NCI-H2081 (cell line): ENCODE measurements at regions not wholly inside any gene's neighbourhood (a gene's known extent, or its start where the extent isn't known, plus 50 kb on each side); places are given as distances from the start of the nearest gene placed in this dataset.
"Not testable (repeated sequence)": the region's sequence is repeated elsewhere in the genome, so short reads cannot be mapped to it uniquely, and the experiment has no call there.

ENCODE experiments used
- DNase-seq, 2 experiments: peaks; one replicate each; lab custom pipeline; 2025; lab: John Stamatoyannopoulos, UW

GRCh38 chr7:45407730-45408408, 166.3 kb upstream of the ADCY1 start:
- no peak for DNase-seq

GRCh38 chr7:45408409-45408737, 165.8 kb upstream of the ADCY1 start:
- no peak for DNase-seq

- no peak for DNase-seq
Measured at GRCh38 chr7:45410893-45411292, 163.3 kb upstream of the ADCY1 start.

GRCh38 chr7:45413419-45413818, 160.7 kb upstream of the ADCY1 start:
- no peak for DNase-seq

GRCh38 chr7:45414226-45414625, 159.9 kb upstream of the ADCY1 start:
- no peak for DNase-seq

GRCh38 chr7:45415265-45415664, 158.9 kb upstream of the ADCY1 start:
- DNase-seq = no peak

- no peak for DNase-seq
Measured at GRCh38 chr7:45416846-45417245, 157.3 kb upstream of the ADCY1 start.

- DNase-seq = no peak
Measured at GRCh38 chr7:45417268-45417667, 156.9 kb upstream of the ADCY1 start.

- no peak for DNase-seq
Measured at GRCh38 chr7:45417735-45418134, 156.4 kb upstream of the ADCY1 start.

- DNase-seq = no peak
Measured at GRCh38 chr7:45420843-45421495, 153.2 kb upstream of the ADCY1 start.

GRCh38 chr7:45421806-45422205, 152.4 kb upstream of the ADCY1 start:
- no peak for DNase-seq

- DNase-seq = no peak
Measured at GRCh38 chr7:45430397-45430796, 143.8 kb upstream of the ADCY1 start.

- DNase-seq = no peak
Measured at GRCh38 chr7:45434167-45434784, 139.9 kb upstream of the ADCY1 start.

GRCh38 chr7:45435131-45435530, 139.0 kb upstream of the ADCY1 start:
- no peak for DNase-seq

- DNase-seq = no peak
Measured at GRCh38 chr7:45435846-45436245, 138.3 kb upstream of the ADCY1 start.

- not testable (repeated sequence) for DNase-seq
Measured at GRCh38 chr7:45440776-45441175, 133.4 kb upstream of the ADCY1 start.

- no peak for DNase-seq
Measured at GRCh38 chr7:45443263-45443662, 130.9 kb upstream of the ADCY1 start.

GRCh38 chr7:45446195-45446944, 127.8 kb upstream of the ADCY1 start:
- DNase-seq = no peak

GRCh38 chr7:45447296-45447695, 126.9 kb upstream of the ADCY1 start:
- DNase-seq = no peak

GRCh38 chr7:45450571-45451204, 123.5 kb upstream of the ADCY1 start:
- no peak for DNase-seq

- DNase-seq = no peak
Measured at GRCh38 chr7:45451342-45452035, 122.7 kb upstream of the ADCY1 start.

- DNase-seq = no peak
Measured at GRCh38 chr7:45454771-45455170, 119.4 kb upstream of the ADCY1 start.
